ENCODE measurements at regions not wholly inside any gene's neighbourhood (a gene's known extent, or its start where the extent isn't known, plus 50 kb on each side); places are given as distances from the start of the nearest gene placed in this dataset.
"Not testable (repeated sequence)": the region's sequence is repeated elsewhere in the genome, so short reads cannot be mapped to it uniquely, and the experiment has no call there.

- TF ChIP-seq PATZ1 (CRISPR knock-in tag; IDR thresholded peaks at IDR 0.05) = peak; percentile 19; the same call in 1 of the 2 replicates
- TF ChIP-seq NCOA2 (CRISPR knock-in tag; IDR thresholded peaks at IDR 0.05) = peak; percentile 21; the same call in 1 of the 2 replicates
- TF ChIP-seq SOX13 (IDR thresholded peaks at IDR 0.05) = peak; percentile 26; the same call in 1 of the 2 replicates
- TF ChIP-seq SOX13 (CRISPR knock-in tag; conservative IDR thresholded peaks at IDR 0.05 in 1 of 2, IDR thresholded peaks at IDR 0.05 in 1 of 2) = peak in 1 of 2 experiments; percentile 78; a peak in 2 of 4 replicates
- TF ChIP-seq RXRB (CRISPR knock-in tag; IDR thresholded peaks at IDR 0.05; ENCODE audit: borderline replicate concordance) = peak; percentile 33; the same call in 1 of the 2 replicates
- 0 out of 2 replicates have a peak, but pooled peaks have one; percentile 55 for TF ChIP-seq ZBTB26 (CRISPR knock-in tag; IDR thresholded peaks at IDR 0.05; ENCODE audit: borderline replicate concordance)
- TF ChIP-seq MYC (CRISPR knock-in tag; IDR thresholded peaks at IDR 0.05; ENCODE audit: borderline replicate concordance) = peak; percentile 30; the same call in 1 of the 2 replicates
These were observed 255.1 kb upstream of the ANKRD20A1 start (continued) for GRCh38 chr9:67603609-67604008.

- in situ Hi-C loops (cut with HindIII; ENCODE audit: extremely low pct_ligation_motif_present, low pct_unique_long_range_greater_than_20kb); H3K9me3 ChIP-seq (ENCODE audit: low read length); ATAC-seq; H3K79me2 ChIP-seq (ENCODE audit: insufficient read depth, low read length); H3K4me1 ChIP-seq (ENCODE audit: insufficient read depth, low read length); H2AFZ ChIP-seq (ENCODE audit: low read length); BruUV-seq (replicated peaks); H3K4me2 ChIP-seq (ENCODE audit: low read depth, low read length); H3K36me3 ChIP-seq (replicated peaks in 1 of 2; ENCODE audit: control insufficient read depth in 1 of 2, insufficient read depth in 2 of 2, low read length in 2 of 2); H3K27me3 ChIP-seq (ENCODE audit: control insufficient read depth in 1 of 2, insufficient read depth in 2 of 2, low read length in 2 of 2); H3K27ac ChIP-seq (ENCODE audit: extremely low read length, insufficient read depth, low read length); H3K4me3 ChIP-seq (replicated peaks in 1 of 3; ENCODE audit: insufficient read depth in 1 of 3, low read depth in 2 of 3, low read length in 3 of 3); H4K20me1 ChIP-seq (ENCODE audit: insufficient read depth, low read length); DNase-seq (ENCODE audit: low spot score); POLR2A ChIA-PET; H3K9ac ChIP-seq (ENCODE audit: insufficient read depth, low read depth, low read length); CTCF ChIA-PET (ENCODE audit: low intra/inter-chr PET ratio, low total read pairs); FAIRE-seq; intact Hi-C loops (cut with micrococcal nuclease; ENCODE audit: unreplicated experiment): not testable (repeated sequence)
- WGBS (ENCODE audit: low lambda C conversion rate) = no CpG with 5 or more reads among the region's 8 CpGs
These were observed 266.3 kb upstream of the ANKRD20A1 start for GRCh38 chr9:67592424-67592823.

GRCh38 chr9:67555874-67556273, 302.9 kb upstream of the ANKRD20A1 start:
- H3K4me3 ChIP-seq (replicated peaks in 1 of 3; ENCODE audit: insufficient read depth in 1 of 3, low read depth in 2 of 3, low read length in 3 of 3); H3K4me1 ChIP-seq (ENCODE audit: insufficient read depth, low read length); ATAC-seq; H3K27ac ChIP-seq (ENCODE audit: extremely low read length, insufficient read depth, low read length); H3K79me2 ChIP-seq (ENCODE audit: insufficient read depth, low read length); H3K4me2 ChIP-seq (ENCODE audit: low read depth, low read length); in situ Hi-C loops (cut with HindIII; ENCODE audit: extremely low pct_ligation_motif_present, low pct_unique_long_range_greater_than_20kb); CTCF ChIA-PET (ENCODE audit: low intra/inter-chr PET ratio, low total read pairs); BruUV-seq (replicated peaks); FAIRE-seq; H3K36me3 ChIP-seq (replicated peaks in 1 of 2; ENCODE audit: control insufficient read depth in 1 of 2, insufficient read depth in 2 of 2, low read length in 2 of 2); H3K9ac ChIP-seq (ENCODE audit: insufficient read depth, low read depth, low read length); DNase-seq (ENCODE audit: low spot score); H2AFZ ChIP-seq (ENCODE audit: low read length); H4K20me1 ChIP-seq (ENCODE audit: insufficient read depth, low read length); POLR2A ChIA-PET; H3K9me3 ChIP-seq (ENCODE audit: low read length); H3K27me3 ChIP-seq (ENCODE audit: control insufficient read depth in 1 of 2, insufficient read depth in 2 of 2, low read length in 2 of 2); intact Hi-C loops (cut with micrococcal nuclease; ENCODE audit: unreplicated experiment): not testable (repeated sequence)
- WGBS (ENCODE audit: low lambda C conversion rate) = no CpG with 5 or more reads among the region's 3 CpGs

GRCh38 chr9:67550044-67550443, 308.7 kb upstream of the ANKRD20A1 start:
- FAIRE-seq; POLR2A ChIA-PET; H3K27me3 ChIP-seq (ENCODE audit: control insufficient read depth in 1 of 2, insufficient read depth in 2 of 2, low read length in 2 of 2); H3K9me3 ChIP-seq (ENCODE audit: low read length); H3K4me2 ChIP-seq (ENCODE audit: low read depth, low read length); H4K20me1 ChIP-seq (ENCODE audit: insufficient read depth, low read length); BruUV-seq (replicated peaks); H2AFZ ChIP-seq (ENCODE audit: low read length); H3K27ac ChIP-seq (ENCODE audit: extremely low read length, insufficient read depth, low read length); intact Hi-C loops (cut with micrococcal nuclease; ENCODE audit: unreplicated experiment); in situ Hi-C loops (cut with HindIII; ENCODE audit: extremely low pct_ligation_motif_present, low pct_unique_long_range_greater_than_20kb); ATAC-seq; DNase-seq (ENCODE audit: low spot score); H3K4me1 ChIP-seq (ENCODE audit: insufficient read depth, low read length); H3K79me2 ChIP-seq (ENCODE audit: insufficient read depth, low read length); H3K4me3 ChIP-seq (replicated peaks in 1 of 3; ENCODE audit: insufficient read depth in 1 of 3, low read depth in 2 of 3, low read length in 3 of 3); H3K9ac ChIP-seq (ENCODE audit: insufficient read depth, low read depth, low read length); H3K36me3 ChIP-seq (replicated peaks in 1 of 2; ENCODE audit: control insufficient read depth in 1 of 2, insufficient read depth in 2 of 2, low read length in 2 of 2); CTCF ChIA-PET (ENCODE audit: low intra/inter-chr PET ratio, low total read pairs): not testable (repeated sequence)
- no CpG with 5 or more reads among the region's 6 CpGs for WGBS (ENCODE audit: low lambda C conversion rate)
